ENCODE measurements at regions not wholly inside any gene's neighbourhood (a gene's known extent, or its start where the extent isn't known, plus 50 kb on each side); places are given as distances from the start of the nearest gene placed in this dataset.
"Not testable (repeated sequence)": the region's sequence is repeated elsewhere in the genome, so short reads cannot be mapped to it uniquely, and the experiment has no call there.

GRCh38 chr1:196090226-196090625 is 518.0 kb downstream of the KCNT2 start:
- no peak for DNase-seq (ENCODE audit: low spot score)

DNA sequence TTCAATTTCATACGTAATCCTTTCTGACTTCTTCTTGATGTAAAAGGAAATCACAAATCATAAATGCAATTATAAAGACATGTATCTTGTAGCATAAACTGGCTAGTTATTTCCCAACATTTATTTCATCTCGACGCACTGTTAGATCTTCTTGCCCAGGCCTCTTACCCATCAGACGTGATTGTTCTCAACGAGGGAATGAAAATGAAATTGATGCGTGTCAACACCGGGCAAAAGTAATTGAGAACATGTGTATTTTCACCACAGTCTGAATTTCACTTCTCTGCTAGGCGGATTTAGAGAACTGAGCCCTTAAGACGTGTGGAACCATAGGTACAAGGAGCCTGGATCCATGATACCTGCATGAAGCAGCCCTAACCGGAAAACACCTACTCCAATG is 519.7 kb downstream of the KCNT2 start:
- DNase-seq (ENCODE audit: low spot score), result no peak

- no peak for DNase-seq (ENCODE audit: low spot score)
Observed at GRCh38 chr1:196078691-196079090, 529.5 kb downstream of the KCNT2 start.

DNA sequence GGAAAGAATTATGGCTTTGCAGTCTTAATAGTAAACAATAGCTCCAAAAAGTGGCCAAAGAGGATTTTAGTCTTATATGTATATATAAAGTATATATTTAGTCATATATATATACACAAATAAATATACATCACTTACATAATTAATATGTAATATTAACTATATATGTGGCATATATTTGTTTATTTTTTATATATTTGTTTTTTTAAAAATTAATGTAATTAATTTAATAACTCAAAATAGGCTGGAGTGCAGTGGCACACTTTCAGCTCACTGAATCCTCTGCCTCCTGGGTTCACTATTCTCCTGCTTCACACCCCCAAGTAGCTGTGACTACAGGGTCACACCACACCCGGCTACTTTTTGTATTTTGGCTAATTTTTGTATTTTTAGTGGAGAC is 532.6 kb downstream of the KCNT2 start:
- DNase-seq (ENCODE audit: low spot score), result no peak

GRCh38 chr1:196074182-196074581 is 534.1 kb downstream of the KCNT2 start:
- DNase-seq (ENCODE audit: low spot score), result no peak

GRCh38 chr1:196071447-196071846 is 536.8 kb downstream of the KCNT2 start:
- DNase-seq (ENCODE audit: low spot score), result no peak

DNA sequence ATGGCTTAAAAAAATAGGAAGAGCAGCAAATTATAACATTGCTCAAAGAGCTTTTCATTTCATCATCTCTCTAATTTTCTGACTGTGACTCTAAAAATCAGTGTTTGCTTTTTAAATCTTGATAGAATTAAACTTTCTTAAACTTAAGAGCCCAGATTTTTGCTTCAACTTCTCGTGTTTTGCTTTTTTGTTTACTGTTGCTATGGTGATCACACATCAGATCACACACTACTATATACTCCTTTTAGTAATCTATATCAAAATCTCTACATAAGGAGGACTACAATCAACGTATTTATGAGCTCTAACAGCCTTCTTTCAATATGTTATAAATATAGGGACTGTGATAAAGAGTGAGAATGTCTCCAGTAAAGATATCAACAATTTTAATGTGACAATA is 537.3 kb downstream of the KCNT2 start:
- no peak for DNase-seq (ENCODE audit: low spot score)

- DNase-seq (ENCODE audit: low spot score), result no peak
Observed at GRCh38 chr1:196063952-196064351, 544.3 kb downstream of the KCNT2 start.

DNA sequence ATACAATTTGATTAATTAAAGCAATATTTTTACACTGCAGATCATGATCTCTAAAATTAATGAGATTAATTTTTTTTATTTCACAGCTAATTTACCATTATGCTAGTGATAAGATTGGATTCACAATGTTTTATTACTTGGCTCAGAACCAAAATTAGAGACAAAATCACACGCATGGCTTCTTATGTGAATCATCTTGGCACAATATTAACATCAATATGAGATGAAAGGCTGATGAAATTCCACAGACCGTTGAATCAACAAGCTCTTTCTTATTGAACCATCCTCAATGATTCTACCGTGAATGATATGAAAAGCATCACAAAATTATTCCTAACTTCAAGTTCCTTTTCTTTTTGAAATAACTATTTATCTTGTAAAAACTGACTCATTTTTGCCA is 544.9 kb downstream of the KCNT2 start:
- DNase-seq (ENCODE audit: low spot score), result no peak

DNA sequence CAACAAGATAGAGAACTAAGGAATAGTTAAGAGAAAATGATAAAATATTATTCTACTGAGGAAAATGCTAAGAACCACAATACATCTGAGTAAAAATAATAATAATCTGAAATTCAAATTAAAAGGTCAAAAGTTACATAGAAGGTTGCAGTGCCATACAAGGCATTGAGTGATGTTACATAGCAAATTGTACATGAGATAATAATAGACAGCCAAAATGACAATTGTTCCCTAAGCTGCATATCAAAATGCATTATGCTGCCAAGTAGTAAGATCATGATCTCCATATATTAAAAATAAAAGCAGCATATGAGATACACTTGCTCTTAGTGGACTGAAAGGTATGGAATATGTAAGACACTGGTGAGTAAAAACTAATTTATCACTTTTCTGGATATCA is 547.7 kb downstream of the KCNT2 start:
- no peak for DNase-seq (ENCODE audit: low spot score)

- no peak for DNase-seq (ENCODE audit: low spot score)
Observed at GRCh38 chr1:196059210-196059609, 549.0 kb downstream of the KCNT2 start.

DNA sequence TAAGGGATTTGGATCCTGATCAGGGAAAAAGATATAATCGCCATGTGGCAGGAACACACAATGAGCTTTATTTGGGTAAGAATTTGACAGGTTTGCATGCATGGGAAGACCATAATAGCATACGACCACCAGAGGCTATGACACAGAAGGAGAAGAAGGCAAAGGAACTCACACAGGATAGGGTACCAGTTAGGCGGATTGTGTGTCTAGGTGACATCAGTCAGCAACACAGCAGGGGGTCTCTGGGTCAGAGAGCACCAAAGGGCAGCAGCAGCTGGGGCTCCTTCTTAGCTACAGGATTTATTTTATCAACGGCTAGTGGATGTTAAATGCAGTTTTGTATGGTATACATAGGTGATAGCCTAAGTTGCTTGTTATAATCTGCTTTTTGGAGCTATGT is 551.3 kb downstream of the KCNT2 start:
- DNase-seq (ENCODE audit: low spot score), result no peak

DNA sequence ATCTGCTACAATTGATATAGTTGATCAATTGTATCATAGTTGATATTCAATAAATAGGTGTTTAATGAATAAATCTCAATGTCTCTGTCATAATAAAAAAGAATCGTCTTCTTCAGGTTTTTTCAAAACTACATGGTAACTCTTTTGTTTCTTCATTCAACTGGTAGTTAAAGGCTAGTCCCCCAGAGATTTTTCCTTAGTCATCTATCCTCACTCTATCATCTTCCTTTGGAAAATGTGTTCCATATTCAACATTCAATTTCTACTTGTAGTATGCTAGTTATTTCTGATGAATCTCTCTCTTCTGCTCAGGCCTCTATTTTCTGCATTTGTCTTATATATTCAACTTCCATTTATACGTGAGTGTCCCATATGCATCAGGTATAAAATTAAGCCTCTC is 558.8 kb downstream of the KCNT2 start:
- DNase-seq (ENCODE audit: low spot score), result no peak

- no peak for DNase-seq (ENCODE audit: low spot score)
Observed at GRCh38 chr1:196043268-196043667, 565.0 kb downstream of the KCNT2 start.

GRCh38 chr1:196034080-196034706 is 574.0 kb downstream of the KCNT2 start:
- DNase-seq (ENCODE audit: low spot score), result no peak

GRCh38 chr1:196031387-196031786 is 576.9 kb downstream of the KCNT2 start:
- DNase-seq (ENCODE audit: low spot score), result not testable (repeated sequence)

DNA sequence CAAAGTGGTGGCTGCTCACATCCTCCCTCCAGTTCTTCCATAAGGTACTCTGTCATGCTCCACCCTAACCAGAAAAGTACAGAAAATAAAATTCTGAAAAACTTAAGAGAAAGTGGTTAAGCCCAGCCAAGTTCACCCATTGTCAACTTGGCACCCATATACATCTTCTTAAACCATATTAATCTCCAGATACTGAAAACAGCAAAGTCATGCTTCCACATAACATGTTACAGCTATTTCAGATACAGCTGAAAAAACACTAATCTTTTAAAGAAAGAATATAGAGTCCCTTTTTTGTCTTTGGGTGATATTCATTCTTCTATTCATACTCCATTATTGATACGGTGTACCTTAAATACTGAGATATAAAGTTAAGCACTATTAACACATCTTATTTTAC is 577.8 kb downstream of the KCNT2 start:
- no peak for DNase-seq (ENCODE audit: low spot score)

- DNase-seq (ENCODE audit: low spot score), result no peak
Observed at GRCh38 chr1:196029410-196029809, 578.8 kb downstream of the KCNT2 start.

GRCh38 chr1:196027127-196027526 is 581.1 kb downstream of the KCNT2 start:
- DNase-seq (ENCODE audit: low spot score), result no peak

DNA sequence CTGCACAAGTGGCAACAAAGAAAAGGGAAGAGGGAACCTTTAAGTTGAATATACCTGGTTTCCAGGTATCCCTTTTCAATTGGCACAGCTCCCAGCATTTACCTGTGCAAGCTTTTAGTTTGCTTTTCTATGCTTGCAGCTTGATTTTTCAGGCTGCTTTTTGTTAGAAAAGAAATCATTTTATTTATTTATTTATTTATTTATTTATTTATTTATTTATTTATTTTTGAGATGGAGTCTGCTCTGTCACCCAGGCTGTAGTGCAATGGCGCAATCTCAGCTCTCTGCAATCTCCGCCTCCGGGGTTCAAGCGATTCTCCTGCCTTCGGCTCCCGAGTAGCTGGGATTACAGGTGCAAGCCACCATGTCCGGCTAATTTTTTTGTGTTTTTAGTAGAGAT is 587.1 kb downstream of the KCNT2 start:
- DNase-seq (ENCODE audit: low spot score), result not testable (repeated sequence)

DNA sequence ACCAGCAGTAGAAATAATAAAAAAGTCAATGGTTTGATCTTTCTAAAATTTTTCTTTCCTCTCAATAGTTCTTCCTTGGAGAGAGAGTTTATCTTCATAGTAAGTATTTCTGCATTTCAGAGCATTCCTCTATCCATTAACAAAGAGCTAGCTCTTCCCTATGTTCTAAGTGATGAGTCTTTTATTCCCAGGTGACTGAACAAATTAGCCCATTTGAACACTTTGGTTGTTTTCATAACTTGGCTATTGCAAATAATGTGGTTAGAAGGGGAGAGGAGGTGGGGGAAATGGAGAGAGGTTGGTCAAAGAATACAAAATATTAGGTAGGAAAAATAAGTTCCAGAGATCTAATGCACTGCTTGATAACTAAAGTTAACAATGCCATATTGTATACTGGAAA is 598.9 kb downstream of the KCNT2 start:
- no peak for DNase-seq (ENCODE audit: low spot score)

DNA sequence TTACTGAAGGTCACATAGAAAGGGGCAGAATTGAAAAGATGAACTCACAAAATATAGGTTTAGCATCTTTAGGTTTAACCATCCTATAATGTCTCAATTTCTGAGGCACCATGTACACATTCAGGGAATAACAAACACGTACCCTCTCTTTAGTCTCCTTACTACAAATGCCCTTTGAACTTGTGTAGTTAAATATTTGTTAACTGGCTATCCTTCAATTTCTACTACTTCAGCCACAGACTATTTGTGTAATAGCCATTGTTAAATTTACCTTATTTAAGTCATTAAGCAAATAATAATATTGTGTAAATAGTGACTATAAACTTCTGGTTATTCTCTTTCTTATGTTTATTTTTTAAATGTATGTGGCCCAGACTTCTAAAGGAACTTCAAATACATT is 600.5 kb downstream of the KCNT2 start:
- DNase-seq (ENCODE audit: low spot score), result no peak

DNA sequence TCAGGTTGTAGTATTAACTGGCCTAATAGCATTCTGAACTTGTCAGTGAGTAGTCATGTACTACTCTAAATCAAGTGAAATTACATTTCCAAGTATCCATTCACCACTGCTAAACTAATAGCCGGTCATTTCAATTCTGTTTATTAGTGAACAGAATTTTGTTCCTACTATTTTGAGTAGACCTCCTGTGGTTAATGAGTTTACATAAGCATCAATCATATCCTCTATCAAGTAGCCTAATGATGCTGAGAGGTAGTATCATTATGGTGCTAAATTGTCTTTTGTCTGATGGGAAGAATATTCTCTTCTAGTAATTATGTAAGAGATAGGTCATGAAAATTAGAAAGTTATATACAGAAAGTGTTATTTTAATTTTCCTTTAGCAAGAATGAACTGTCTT is 602.8 kb downstream of the KCNT2 start:
- no peak for DNase-seq (ENCODE audit: low spot score)

GRCh38 chr1:196004388-196004787 is 603.9 kb downstream of the KCNT2 start:
- DNase-seq (ENCODE audit: low spot score), result not testable (repeated sequence)

GRCh38 chr1:196002906-196003305 is 605.3 kb downstream of the KCNT2 start:
- no peak for DNase-seq (ENCODE audit: low spot score)

Data from left forelimb (tissue), 1 donor.